ENCODE measurements at regions not wholly inside any gene's neighbourhood (a gene's known extent, or its start where the extent isn't known, plus 50 kb on each side); places are given as distances from the start of the nearest gene placed in this dataset.

GRCh38 chr9:107693625-107694326, 204.2 kb upstream of the KLF4 start:
- TF ChIP-seq, protein P1, sequence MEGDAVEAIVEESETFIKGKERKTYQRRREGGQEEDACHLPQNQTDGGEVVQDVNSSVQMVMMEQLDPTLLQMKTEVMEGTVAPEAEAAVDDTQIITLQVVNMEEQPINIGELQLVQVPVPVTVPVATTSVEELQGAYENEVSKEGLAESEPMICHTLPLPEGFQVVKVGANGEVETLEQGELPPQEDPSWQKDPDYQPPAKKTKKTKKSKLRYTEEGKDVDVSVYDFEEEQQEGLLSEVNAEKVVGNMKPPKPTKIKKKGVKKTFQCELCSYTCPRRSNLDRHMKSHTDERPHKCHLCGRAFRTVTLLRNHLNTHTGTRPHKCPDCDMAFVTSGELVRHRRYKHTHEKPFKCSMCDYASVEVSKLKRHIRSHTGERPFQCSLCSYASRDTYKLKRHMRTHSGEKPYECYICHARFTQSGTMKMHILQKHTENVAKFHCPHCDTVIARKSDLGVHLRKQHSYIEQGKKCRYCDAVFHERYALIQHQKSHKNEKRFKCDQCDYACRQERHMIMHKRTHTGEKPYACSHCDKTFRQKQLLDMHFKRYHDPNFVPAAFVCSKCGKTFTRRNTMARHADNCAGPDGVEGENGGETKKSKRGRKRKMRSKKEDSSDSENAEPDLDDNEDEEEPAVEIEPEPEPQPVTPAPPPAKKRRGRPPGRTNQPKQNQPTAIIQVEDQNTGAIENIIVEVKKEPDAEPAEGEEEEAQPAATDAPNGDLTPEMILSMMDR (conservative IDR thresholded peaks at IDR 0.05 in 1 of 2, IDR thresholded peaks at IDR 0.05 in 1 of 2; ENCODE audit: extremely low read depth in 1 of 2, insufficient read depth in 1 of 2, low read depth in 1 of 2, low read length in 2 of 2), result no peak
- no peak for TF ChIP-seq EZH2 (IDR thresholded peaks at IDR 0.05; ENCODE audit: borderline replicate concordance, low read length)
